ENCODE measurements at regions not wholly inside any gene's neighbourhood (a gene's known extent, or its start where the extent isn't known, plus 50 kb on each side); places are given as distances from the start of the nearest gene placed in this dataset.

GRCh38 chr15:91523596-91523995, 329.9 kb upstream of the SLCO3A1 start:
- no peak for DNase-seq

- DNase-seq: no peak
Observed at GRCh38 chr15:91524534-91524933, 329.0 kb upstream of the SLCO3A1 start.

GRCh38 chr15:91525751-91526150, 327.8 kb upstream of the SLCO3A1 start:
- no peak for DNase-seq

GRCh38 chr15:91526424-91526823, 327.1 kb upstream of the SLCO3A1 start:
- DNase-seq: no peak

- DNase-seq: no peak
Observed at GRCh38 chr15:91528801-91529200, 324.7 kb upstream of the SLCO3A1 start.

- DNase-seq: no peak
Observed at GRCh38 chr15:91529534-91529933, 324.0 kb upstream of the SLCO3A1 start.

- DNase-seq: no peak
Observed at GRCh38 chr15:91530279-91530678, 323.2 kb upstream of the SLCO3A1 start.

GRCh38 chr15:91530956-91531582, 322.4 kb upstream of the SLCO3A1 start:
- no peak for DNase-seq

GRCh38 chr15:91534235-91534634, 319.3 kb upstream of the SLCO3A1 start:
- DNase-seq: no peak

- DNase-seq: no peak
Observed at GRCh38 chr15:91534976-91535375, 318.5 kb upstream of the SLCO3A1 start.

GRCh38 chr15:91535856-91536500, 317.5 kb upstream of the SLCO3A1 start:
- DNase-seq: no peak

- no peak for DNase-seq
Observed at GRCh38 chr15:91537856-91538255, 315.7 kb upstream of the SLCO3A1 start.

GRCh38 chr15:91538782-91539181, 314.7 kb upstream of the SLCO3A1 start:
- DNase-seq: no peak

GRCh38 chr15:91541286-91541685, 312.2 kb upstream of the SLCO3A1 start:
- DNase-seq: no peak

- DNase-seq: no peak
Observed at GRCh38 chr15:91542226-91542625, 311.3 kb upstream of the SLCO3A1 start.

GRCh38 chr15:91547356-91547755, 306.2 kb upstream of the SLCO3A1 start:
- DNase-seq: no peak

GRCh38 chr15:91548549-91548948, 305.0 kb upstream of the SLCO3A1 start:
- DNase-seq: no peak

GRCh38 chr15:91549581-91549980, 303.9 kb upstream of the SLCO3A1 start:
- DNase-seq: no peak

GRCh38 chr15:91552555-91552954, 301.0 kb upstream of the SLCO3A1 start:
- DNase-seq: no peak

GRCh38 chr15:91553196-91553854, 300.2 kb upstream of the SLCO3A1 start:
- DNase-seq: no peak

GRCh38 chr15:91555312-91555711, 298.2 kb upstream of the SLCO3A1 start:
- no peak for DNase-seq

GRCh38 chr15:91556926-91557325, 296.6 kb upstream of the SLCO3A1 start:
- no peak for DNase-seq

- no peak for DNase-seq
Observed at GRCh38 chr15:91559066-91559465, 294.4 kb upstream of the SLCO3A1 start.

- no peak for DNase-seq
Observed at GRCh38 chr15:91561371-91562100, 292.0 kb upstream of the SLCO3A1 start.
